ENCODE measurements at regions not wholly inside any gene's neighbourhood (a gene's known extent, or its start where the extent isn't known, plus 50 kb on each side); places are given as distances from the start of the nearest gene placed in this dataset.

- no peak for TF ChIP-seq CTCF (IDR thresholded peaks at IDR 0.05)
- TF ChIP-seq POLR2A (IDR thresholded peaks at IDR 0.05): no peak
These were observed 81.0 kb upstream of the PLD5 start for GRCh38 chr1:242605521-242605920.

All from testis (tissue), 2 donors.